GM18861 (cell line): ENCODE measurements at regions not wholly inside any gene's neighbourhood (a gene's known extent, or its start where the extent isn't known, plus 50 kb on each side); places are given as distances from the start of the nearest gene placed in this dataset.
A peak's percentile ranks its signal among the peaks of the same experiment; 100 is the strongest.

Experiments used
- ATAC-seq: cut with Tn5 transposase; IDR thresholded peaks from one replicate; pipeline ENCODE4 v1.9.1; 2021; ENCODE audit not compliant: unreplicated experiment

- no peak for ATAC-seq
These were observed 181.5 kb downstream of the USP12 start for GRCh38 chr13:26989957-26990713.

- no peak for ATAC-seq
These were observed 182.2 kb downstream of the USP12 start for GRCh38 chr13:26989261-26989956.

GRCh38 chr13:26988059-26988769, 183.4 kb downstream of the USP12 start:
- no peak for ATAC-seq

- no peak for ATAC-seq
These were observed 184.1 kb downstream of the USP12 start for GRCh38 chr13:26987486-26988013.

- ATAC-seq, result peak; percentile 61
These were observed 186.2 kb downstream of the USP12 start for GRCh38 chr13:26985285-26985878.

GRCh38 chr13:26984337-26984736, 187.3 kb downstream of the USP12 start:
- no peak for ATAC-seq

GRCh38 chr13:26983543-26984320, 187.9 kb downstream of the USP12 start:
- no peak for ATAC-seq

- no peak for ATAC-seq
These were observed 191.2 kb downstream of the USP12 start for GRCh38 chr13:26980099-26981031.

- ATAC-seq, result no peak
These were observed 192.3 kb downstream of the USP12 start for GRCh38 chr13:26979334-26979733.

GRCh38 chr13:26978081-26978860, 193.3 kb downstream of the USP12 start:
- ATAC-seq, result no peak

- ATAC-seq, result no peak
These were observed 194.1 kb downstream of the USP12 start for GRCh38 chr13:26977541-26977940.

- no peak for ATAC-seq
These were observed 195.3 kb downstream of the USP12 start for GRCh38 chr13:26976313-26976712.

GRCh38 chr13:26973946-26974345, 197.7 kb downstream of the USP12 start:
- ATAC-seq, result no peak

- no peak for ATAC-seq
These were observed 198.3 kb downstream of the USP12 start for GRCh38 chr13:26973295-26973694.

GRCh38 chr13:26971990-26972887, 199.4 kb downstream of the USP12 start:
- ATAC-seq, result no peak

- ATAC-seq, result no peak
These were observed 202.9 kb downstream of the USP12 start for GRCh38 chr13:26968431-26969341.
